ENCODE measurements at regions not wholly inside any gene's neighbourhood (a gene's known extent, or its start where the extent isn't known, plus 50 kb on each side); places are given as distances from the start of the nearest gene placed in this dataset.
"Not testable (repeated sequence)": the region's sequence is repeated elsewhere in the genome, so short reads cannot be mapped to it uniquely, and the experiment has no call there.

DNA sequence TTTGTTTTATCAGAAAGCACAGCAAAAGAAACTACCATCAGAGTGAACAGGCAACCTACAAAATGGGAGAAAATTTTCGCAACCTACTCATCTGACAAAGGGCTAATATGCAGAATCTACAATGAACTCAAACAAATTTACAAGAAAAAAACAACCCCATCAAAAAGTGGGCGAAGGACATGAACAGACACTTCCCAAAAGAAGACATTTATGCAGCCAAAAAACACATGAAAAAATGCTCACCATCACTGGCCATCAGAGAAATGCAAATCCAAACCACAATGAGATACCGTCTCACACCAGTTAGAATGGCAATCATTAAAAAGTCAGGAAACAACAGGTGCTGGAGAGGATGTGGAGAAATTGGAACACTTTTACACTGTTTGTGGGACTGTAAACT, 460.4 kb upstream of the MKI67 start:
- H3K36me3 ChIP-seq (ENCODE audit: control insufficient read depth in 2 of 2, insufficient read depth in 2 of 2, low read length in 1 of 2); H3K4me1 ChIP-seq (ENCODE audit: control insufficient read depth in 2 of 2, insufficient read depth in 2 of 2, low read length in 1 of 2); H3K4me3 ChIP-seq (ENCODE audit: low read depth in 1 of 2, low read length in 2 of 2); H3K27me3 ChIP-seq (ENCODE audit: control insufficient read depth in 1 of 2, insufficient read depth in 2 of 2, low read length in 2 of 2); H3K27ac ChIP-seq (ENCODE audit: low read depth in 2 of 2, low read length in 1 of 2); H3K9me3 ChIP-seq (ENCODE audit: control insufficient read depth in 2 of 2, insufficient read depth in 1 of 2, low read depth in 1 of 2, low read length in 1 of 2): not testable (repeated sequence)
- 83 to 91% methylated on average over 1 to 2 of the region's 3 CpGs for WGBS, 2 donors

DNA sequence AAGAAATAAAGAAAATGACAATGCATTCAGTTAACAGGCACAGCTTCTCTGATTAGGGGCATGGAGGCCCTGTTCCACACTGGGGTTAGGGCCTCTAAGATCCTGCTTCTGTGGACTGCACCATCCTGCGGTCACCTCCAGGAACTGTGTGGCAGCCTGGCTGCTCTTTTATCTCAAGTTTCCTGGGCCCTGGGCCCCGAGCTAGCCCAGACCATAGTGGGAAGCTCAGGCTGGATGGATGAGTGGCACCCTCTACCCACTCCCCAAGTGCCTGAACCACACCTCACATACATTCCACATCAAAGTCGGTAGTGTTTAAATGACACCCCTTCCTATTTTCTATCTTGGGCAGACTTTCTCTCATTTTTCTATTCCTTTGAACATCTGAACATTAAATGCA, 461.5 kb upstream of the MKI67 start:
- WGBS, 2 donors, result 83 to 86% methylated on average over 3 of the region's 3 CpGs
- Histone ChIP-seq H3K27me3 (ENCODE audit: control insufficient read depth in 1 of 2, insufficient read depth in 2 of 2, low read length in 2 of 2) (no peaks in the 10 kb centered on the region), H3K27ac (ENCODE audit: low read depth in 2 of 2, low read length in 1 of 2) (no peak overlapping the region), H3K36me3 (ENCODE audit: control insufficient read depth in 2 of 2, insufficient read depth in 2 of 2, low read length in 1 of 2) (no peaks in the 10 kb centered on the region), H3K9me3 (ENCODE audit: control insufficient read depth in 2 of 2, insufficient read depth in 1 of 2, low read depth in 1 of 2, low read length in 1 of 2) (peaks cover 0 to 6% of the 10 kb centered on the region in 2 donors), H3K4me1 (ENCODE audit: control insufficient read depth in 2 of 2, insufficient read depth in 2 of 2, low read length in 1 of 2) (no peaks in the 10 kb centered on the region), H3K4me3 (ENCODE audit: low read depth in 1 of 2, low read length in 2 of 2) (no peak overlapping the region)

DNA sequence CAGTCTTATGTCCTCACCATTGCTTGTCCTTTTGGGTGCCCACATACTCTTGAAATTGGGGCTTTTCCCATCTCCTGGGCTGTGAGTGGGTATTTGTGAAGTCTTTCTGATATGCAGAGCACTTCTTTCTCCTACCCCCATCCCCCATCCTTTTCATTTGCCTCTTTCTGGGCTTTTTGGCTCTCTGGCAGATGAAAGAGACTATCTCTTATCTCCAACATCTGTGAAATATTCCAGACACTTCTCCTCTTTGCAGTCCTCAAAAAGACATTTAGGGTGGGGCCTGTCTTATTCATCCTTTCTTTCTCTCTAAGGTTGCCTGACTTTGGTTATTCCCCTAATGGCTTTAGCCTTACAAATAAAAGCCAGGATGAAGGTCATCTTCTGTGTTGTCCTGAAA, 462.2 kb upstream of the MKI67 start:
- Histone ChIP-seq H3K27me3 (ENCODE audit: control insufficient read depth in 1 of 2, insufficient read depth in 2 of 2, low read length in 2 of 2) (no peaks in the 10 kb centered on the region), H3K27ac (ENCODE audit: low read depth in 2 of 2, low read length in 1 of 2) (no peak overlapping the region), H3K36me3 (ENCODE audit: control insufficient read depth in 2 of 2, insufficient read depth in 2 of 2, low read length in 1 of 2) (no peaks in the 10 kb centered on the region), H3K9me3 (ENCODE audit: control insufficient read depth in 2 of 2, insufficient read depth in 1 of 2, low read depth in 1 of 2, low read length in 1 of 2) (peaks cover 0 to 6% of the 10 kb centered on the region in 2 donors), H3K4me1 (ENCODE audit: control insufficient read depth in 2 of 2, insufficient read depth in 2 of 2, low read length in 1 of 2) (no peaks in the 10 kb centered on the region), H3K4me3 (ENCODE audit: low read depth in 1 of 2, low read length in 2 of 2) (no peak overlapping the region)

DNA sequence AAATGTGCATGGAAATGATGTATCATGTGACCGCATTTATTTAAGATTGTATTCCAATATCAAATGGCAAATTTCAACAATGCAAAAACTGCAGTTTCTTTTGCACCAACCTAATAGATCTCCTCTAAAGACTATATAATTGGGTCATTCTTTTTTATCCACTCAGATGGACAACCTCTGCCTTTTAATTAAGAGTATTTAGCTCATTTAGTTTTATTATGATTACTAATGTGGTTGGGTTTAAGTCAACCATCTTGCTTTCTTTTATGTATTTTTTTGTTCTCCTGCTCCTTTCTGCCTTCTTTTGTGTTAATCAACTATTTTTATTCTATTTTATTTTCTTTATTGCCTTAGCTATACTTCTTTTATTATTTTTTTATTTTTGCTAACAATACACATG, 468.5 kb upstream of the MKI67 start:
- peaks cover 0 to 3% of the 10 kb centered on the region in 2 donors for H3K9me3 ChIP-seq (ENCODE audit: control insufficient read depth in 2 of 2, insufficient read depth in 1 of 2, low read depth in 1 of 2, low read length in 1 of 2)
- no peaks in the 10 kb centered on the region for H3K4me1 ChIP-seq (ENCODE audit: control insufficient read depth in 2 of 2, insufficient read depth in 2 of 2, low read length in 1 of 2)
- H3K36me3 ChIP-seq (ENCODE audit: control insufficient read depth in 2 of 2, insufficient read depth in 2 of 2, low read length in 1 of 2), result no peaks in the 10 kb centered on the region
- WGBS, 2 donors, result 93 to 100% methylated on average over 1 of the region's 1 CpG
- no peak overlapping the region for H3K27ac ChIP-seq (ENCODE audit: low read depth in 2 of 2, low read length in 1 of 2)
- no peaks in the 10 kb centered on the region for H3K27me3 ChIP-seq (ENCODE audit: control insufficient read depth in 1 of 2, insufficient read depth in 2 of 2, low read length in 2 of 2)
- H3K4me3 ChIP-seq (ENCODE audit: low read depth in 1 of 2, low read length in 2 of 2), result no peak overlapping the region

DNA sequence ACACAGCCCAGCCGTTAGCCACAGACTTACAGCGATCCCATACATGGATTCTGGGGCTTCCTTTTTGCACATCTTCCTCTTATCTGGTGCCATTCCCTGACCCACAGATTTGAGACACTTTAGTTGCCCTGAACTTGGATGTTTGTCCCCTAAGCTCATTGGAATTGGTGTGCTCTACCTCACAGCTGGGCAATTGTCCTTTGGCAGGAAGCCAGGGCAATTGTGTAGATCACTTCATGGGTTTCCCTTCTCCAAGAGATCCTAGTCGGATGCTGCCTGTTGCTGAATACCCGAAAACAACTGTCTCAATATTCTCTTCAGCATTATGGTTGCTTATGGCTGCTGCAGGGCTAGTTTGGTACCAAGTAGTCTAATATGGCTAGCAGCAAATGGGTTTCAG, 470.7 kb upstream of the MKI67 start:
- H3K4me3 ChIP-seq (ENCODE audit: low read depth in 1 of 2, low read length in 2 of 2), result no peak overlapping the region
- 83 to 84% methylated on average over 4 of the region's 4 CpGs for WGBS, 2 donors
- no peak overlapping the region for H3K27ac ChIP-seq (ENCODE audit: low read depth in 2 of 2, low read length in 1 of 2)
- peaks cover 0 to 3% of the 10 kb centered on the region in 2 donors for H3K9me3 ChIP-seq (ENCODE audit: control insufficient read depth in 2 of 2, insufficient read depth in 1 of 2, low read depth in 1 of 2, low read length in 1 of 2)
- no peaks in the 10 kb centered on the region for H3K36me3 ChIP-seq (ENCODE audit: control insufficient read depth in 2 of 2, insufficient read depth in 2 of 2, low read length in 1 of 2)
- H3K4me1 ChIP-seq (ENCODE audit: control insufficient read depth in 2 of 2, insufficient read depth in 2 of 2, low read length in 1 of 2), result no peaks in the 10 kb centered on the region
- H3K27me3 ChIP-seq (ENCODE audit: control insufficient read depth in 1 of 2, insufficient read depth in 2 of 2, low read length in 2 of 2), result no peaks in the 10 kb centered on the region

DNA sequence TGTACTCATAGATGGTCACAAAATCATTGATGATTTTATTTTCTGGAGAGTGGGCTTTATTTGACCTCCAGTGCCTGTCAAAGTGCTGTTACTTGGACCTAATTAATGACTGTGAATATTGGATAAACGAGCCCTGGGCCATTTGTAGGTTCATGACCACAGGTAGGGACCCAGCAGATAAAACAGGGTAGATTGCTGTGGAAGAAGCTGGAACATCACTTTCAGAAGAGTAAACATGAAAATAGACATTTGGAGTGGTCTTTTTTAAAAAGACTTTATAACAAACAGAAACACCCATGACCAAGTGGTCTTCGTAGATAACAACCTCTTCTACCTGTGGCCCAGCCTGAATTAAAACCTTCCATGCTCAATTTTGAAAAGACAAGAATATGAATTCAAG, 472.8 kb upstream of the MKI67 start:
- 64 to 68% methylated on average over 2 of the region's 2 CpGs for WGBS, 2 donors
- no peaks in the 10 kb centered on the region for H3K4me1 ChIP-seq (ENCODE audit: control insufficient read depth in 2 of 2, insufficient read depth in 2 of 2, low read length in 1 of 2)
- no peaks in the 10 kb centered on the region for H3K36me3 ChIP-seq (ENCODE audit: control insufficient read depth in 2 of 2, insufficient read depth in 2 of 2, low read length in 1 of 2)
- peaks cover 0 to 4% of the 10 kb centered on the region in 2 donors for H3K9me3 ChIP-seq (ENCODE audit: control insufficient read depth in 2 of 2, insufficient read depth in 1 of 2, low read depth in 1 of 2, low read length in 1 of 2)
- no peak overlapping the region for H3K27ac ChIP-seq (ENCODE audit: low read depth in 2 of 2, low read length in 1 of 2)
- H3K27me3 ChIP-seq (ENCODE audit: control insufficient read depth in 1 of 2, insufficient read depth in 2 of 2, low read length in 2 of 2), result no peaks in the 10 kb centered on the region
- no peak overlapping the region for H3K4me3 ChIP-seq (ENCODE audit: low read depth in 1 of 2, low read length in 2 of 2)

DNA sequence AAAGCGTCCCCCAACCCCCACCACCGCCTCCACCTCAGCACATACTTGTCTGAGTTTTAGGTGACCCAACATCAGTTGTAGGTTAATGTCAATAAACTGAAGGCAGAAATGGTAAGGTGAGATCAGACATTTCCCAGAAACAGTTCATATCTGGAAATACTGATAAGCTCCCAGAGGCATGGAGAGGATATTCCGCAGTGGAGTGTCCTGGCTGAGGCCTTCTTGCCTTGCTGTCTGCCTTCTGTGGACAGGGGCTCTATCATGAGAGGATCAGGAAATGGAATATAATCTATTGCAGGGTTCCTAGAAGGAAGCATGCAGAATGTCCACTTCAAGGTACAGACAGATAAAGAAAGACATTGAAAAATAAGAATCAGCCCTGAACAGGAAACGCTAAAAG, 473.3 kb upstream of the MKI67 start:
- Histone ChIP-seq H3K27ac (ENCODE audit: low read depth in 2 of 2, low read length in 1 of 2) (no peak overlapping the region), H3K9me3 (ENCODE audit: control insufficient read depth in 2 of 2, insufficient read depth in 1 of 2, low read depth in 1 of 2, low read length in 1 of 2) (peaks cover 0 to 5% of the 10 kb centered on the region in 2 donors), H3K4me3 (ENCODE audit: low read depth in 1 of 2, low read length in 2 of 2) (no peak overlapping the region), H3K27me3 (ENCODE audit: control insufficient read depth in 1 of 2, insufficient read depth in 2 of 2, low read length in 2 of 2) (no peaks in the 10 kb centered on the region), H3K36me3 (ENCODE audit: control insufficient read depth in 2 of 2, insufficient read depth in 2 of 2, low read length in 1 of 2) (no peaks in the 10 kb centered on the region), H3K4me1 (ENCODE audit: control insufficient read depth in 2 of 2, insufficient read depth in 2 of 2, low read length in 1 of 2) (no peaks in the 10 kb centered on the region)
- 90 to 92% methylated on average over 4 of the region's 4 CpGs for WGBS, 2 donors

DNA sequence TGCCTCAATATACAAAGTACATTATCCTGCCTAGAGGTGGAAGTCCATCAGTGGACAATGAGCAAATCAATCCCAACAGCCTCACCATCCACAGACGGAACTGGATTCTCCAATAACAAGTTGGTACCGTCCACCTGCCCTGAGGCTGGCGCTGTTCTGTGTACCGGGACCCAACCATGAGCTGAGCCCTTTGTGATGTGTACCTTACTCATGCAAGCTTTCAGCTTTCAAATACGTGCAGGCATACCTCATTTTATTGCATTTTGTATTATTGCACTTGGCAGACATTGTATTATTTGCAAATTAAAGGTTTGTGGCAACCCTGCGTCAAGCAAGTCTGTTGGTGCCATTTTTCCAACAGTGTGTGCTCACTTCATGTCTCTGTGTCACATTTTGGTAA, 476.0 kb upstream of the MKI67 start:
- H3K9me3 ChIP-seq (ENCODE audit: control insufficient read depth in 2 of 2, insufficient read depth in 1 of 2, low read depth in 1 of 2, low read length in 1 of 2), result peaks cover 0 to 5% of the 10 kb centered on the region in 2 donors
- H3K36me3 ChIP-seq (ENCODE audit: control insufficient read depth in 2 of 2, insufficient read depth in 2 of 2, low read length in 1 of 2), result no peaks in the 10 kb centered on the region
- H3K4me3 ChIP-seq (ENCODE audit: low read depth in 1 of 2, low read length in 2 of 2), result no peak overlapping the region
- H3K27me3 ChIP-seq (ENCODE audit: control insufficient read depth in 1 of 2, insufficient read depth in 2 of 2, low read length in 2 of 2), result no peaks in the 10 kb centered on the region
- H3K4me1 ChIP-seq (ENCODE audit: control insufficient read depth in 2 of 2, insufficient read depth in 2 of 2, low read length in 1 of 2), result no peaks in the 10 kb centered on the region
- 83 to 90% methylated on average over 6 of the region's 6 CpGs for WGBS, 2 donors
- H3K27ac ChIP-seq (ENCODE audit: low read depth in 2 of 2, low read length in 1 of 2), result no peak overlapping the region

DNA sequence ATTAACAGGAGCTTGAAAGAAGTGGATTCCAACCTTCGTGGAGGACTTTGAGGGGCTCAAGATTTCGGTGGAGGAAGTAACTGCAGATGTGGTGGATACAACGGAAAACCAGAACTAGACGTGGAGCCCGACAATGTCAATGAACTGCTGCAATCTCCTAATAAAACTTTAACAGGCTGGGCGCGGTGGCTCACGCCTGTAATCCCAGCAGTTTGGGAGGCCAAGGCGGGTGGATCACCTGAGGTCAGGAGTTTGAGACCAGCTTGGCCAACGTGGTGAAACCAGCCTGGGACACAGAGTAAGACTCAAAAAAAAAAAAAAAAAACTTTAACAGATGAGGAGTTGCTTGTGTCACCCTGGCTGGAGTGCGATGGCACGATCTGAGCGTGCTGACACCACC, 477.8 kb upstream of the MKI67 start:
- H3K4me1 ChIP-seq (ENCODE audit: control insufficient read depth in 2 of 2, insufficient read depth in 2 of 2, low read length in 1 of 2), result no peaks in the 10 kb centered on the region
- H3K9me3 ChIP-seq (ENCODE audit: control insufficient read depth in 2 of 2, insufficient read depth in 1 of 2, low read depth in 1 of 2, low read length in 1 of 2), result peaks cover 0 to 5% of the 10 kb centered on the region in 2 donors
- WGBS, 2 donors, result 89 to 92% methylated on average over 13 of the region's 13 CpGs
- H3K27ac ChIP-seq (ENCODE audit: low read depth in 2 of 2, low read length in 1 of 2), result no peak overlapping the region
- no peaks in the 10 kb centered on the region for H3K36me3 ChIP-seq (ENCODE audit: control insufficient read depth in 2 of 2, insufficient read depth in 2 of 2, low read length in 1 of 2)
- no peaks in the 10 kb centered on the region for H3K27me3 ChIP-seq (ENCODE audit: control insufficient read depth in 1 of 2, insufficient read depth in 2 of 2, low read length in 2 of 2)
- H3K4me3 ChIP-seq (ENCODE audit: low read depth in 1 of 2, low read length in 2 of 2), result no peak overlapping the region

DNA sequence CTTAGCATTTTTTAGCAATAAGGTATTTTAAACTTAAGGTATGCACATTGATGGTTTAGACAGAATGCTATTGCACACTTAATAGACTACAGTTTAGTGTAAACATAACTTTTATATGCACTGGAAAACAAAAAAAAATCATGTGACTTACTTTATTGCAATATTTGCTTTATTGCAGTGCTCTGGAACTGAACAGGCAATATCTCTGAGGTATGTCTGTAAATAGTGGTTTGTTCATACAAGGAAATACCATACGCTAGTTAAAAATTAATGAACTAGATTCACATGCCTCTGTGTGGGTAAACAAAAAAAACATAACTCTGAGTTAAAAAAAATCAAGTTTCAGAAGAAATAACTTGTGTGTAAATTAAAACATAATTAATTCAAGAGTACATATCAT, 479.0 kb upstream of the MKI67 start:
- H3K27ac ChIP-seq (ENCODE audit: low read depth in 2 of 2, low read length in 1 of 2), result no peak overlapping the region
- H3K27me3 ChIP-seq (ENCODE audit: control insufficient read depth in 1 of 2, insufficient read depth in 2 of 2, low read length in 2 of 2), result no peaks in the 10 kb centered on the region
- H3K9me3 ChIP-seq (ENCODE audit: control insufficient read depth in 2 of 2, insufficient read depth in 1 of 2, low read depth in 1 of 2, low read length in 1 of 2), result peaks cover 2 to 4% of the 10 kb centered on the region in 2 donors
- no peak overlapping the region for H3K4me3 ChIP-seq (ENCODE audit: low read depth in 1 of 2, low read length in 2 of 2)
- WGBS, 2 donors, result 66 to 71% methylated on average over 1 of the region's 1 CpG
- H3K4me1 ChIP-seq (ENCODE audit: control insufficient read depth in 2 of 2, insufficient read depth in 2 of 2, low read length in 1 of 2), result no peaks in the 10 kb centered on the region
- no peaks in the 10 kb centered on the region for H3K36me3 ChIP-seq (ENCODE audit: control insufficient read depth in 2 of 2, insufficient read depth in 2 of 2, low read length in 1 of 2)
